ENCODE measurements at regions not wholly inside any gene's neighbourhood (a gene's known extent, or its start where the extent isn't known, plus 50 kb on each side); places are given as distances from the start of the nearest gene placed in this dataset.

DNA sequence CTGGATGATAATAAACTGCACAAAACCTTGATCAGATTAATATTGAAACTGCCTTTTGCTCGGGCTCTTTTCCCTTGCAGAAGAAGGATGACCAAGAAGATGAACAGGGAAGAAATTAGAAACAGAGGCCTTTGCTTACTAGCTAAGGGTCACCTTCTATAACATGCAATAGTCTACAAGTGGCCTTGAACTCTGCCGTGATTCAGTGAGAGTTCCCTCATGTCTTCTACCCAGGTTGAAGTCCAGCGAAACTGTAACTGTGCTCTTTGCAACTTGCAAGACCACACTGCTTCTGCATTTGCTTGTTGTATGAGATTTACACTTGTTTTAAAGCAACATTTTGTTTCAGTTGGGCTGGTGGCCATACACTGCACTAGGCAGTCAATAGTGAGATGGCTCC lies 108.4 kb downstream of the IGLL1 start (continued):
- TF ChIP-seq, protein P1, sequence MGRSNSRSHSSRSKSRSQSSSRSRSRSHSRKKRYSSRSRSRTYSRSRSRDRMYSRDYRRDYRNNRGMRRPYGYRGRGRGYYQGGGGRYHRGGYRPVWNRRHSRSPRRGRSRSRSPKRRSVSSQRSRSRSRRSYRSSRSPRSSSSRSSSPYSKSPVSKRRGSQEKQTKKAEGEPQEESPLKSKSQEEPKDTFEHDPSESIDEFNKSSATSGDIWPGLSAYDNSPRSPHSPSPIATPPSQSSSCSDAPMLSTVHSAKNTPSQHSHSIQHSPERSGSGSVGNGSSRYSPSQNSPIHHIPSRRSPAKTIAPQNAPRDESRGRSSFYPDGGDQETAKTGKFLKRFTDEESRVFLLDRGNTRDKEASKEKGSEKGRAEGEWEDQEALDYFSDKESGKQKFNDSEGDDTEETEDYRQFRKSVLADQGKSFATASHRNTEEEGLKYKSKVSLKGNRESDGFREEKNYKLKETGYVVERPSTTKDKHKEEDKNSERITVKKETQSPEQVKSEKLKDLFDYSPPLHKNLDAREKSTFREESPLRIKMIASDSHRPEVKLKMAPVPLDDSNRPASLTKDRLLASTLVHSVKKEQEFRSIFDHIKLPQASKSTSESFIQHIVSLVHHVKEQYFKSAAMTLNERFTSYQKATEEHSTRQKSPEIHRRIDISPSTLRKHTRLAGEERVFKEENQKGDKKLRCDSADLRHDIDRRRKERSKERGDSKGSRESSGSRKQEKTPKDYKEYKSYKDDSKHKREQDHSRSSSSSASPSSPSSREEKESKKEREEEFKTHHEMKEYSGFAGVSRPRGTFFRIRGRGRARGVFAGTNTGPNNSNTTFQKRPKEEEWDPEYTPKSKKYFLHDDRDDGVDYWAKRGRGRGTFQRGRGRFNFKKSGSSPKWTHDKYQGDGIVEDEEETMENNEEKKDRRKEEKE (IDR thresholded peaks at IDR 0.05), result no peak
- TF ChIP-seq SMARCC2 (IDR thresholded peaks at IDR 0.05) (no peak), ZNF850 (CRISPR knock-in tag; conservative IDR thresholded peaks at IDR 0.05) (no peak), GFI1 (CRISPR knock-in tag; IDR thresholded peaks at IDR 0.05; ENCODE audit: borderline replicate concordance) (peak; percentile 70; the same call in 1 of the 2 replicates), JUND (CRISPR knock-in tag; IDR thresholded peaks at IDR 0.05) (no peak), PAF1 (CRISPR knock-in tag; IDR thresholded peaks at IDR 0.05) (no peak), NR2F6 (IDR thresholded peaks at IDR 0.05) (no peak; the same call in 1 of the 2 replicates), NR2F6 (CRISPR knock-in tag; IDR thresholded peaks at IDR 0.05) (0 out of 2 replicates have a peak, but pooled peaks have one; percentile 11), ZNF367 (CRISPR knock-in tag; IDR thresholded peaks at IDR 0.05; ENCODE audit: borderline replicate concordance) (no peak), XBP1 (CRISPR knock-in tag; IDR thresholded peaks at IDR 0.05) (no peak), KDM6A (CRISPR knock-in tag; IDR thresholded peaks at IDR 0.05; ENCODE audit: low read depth) (no peak)
- TF ChIP-seq, protein P2, sequence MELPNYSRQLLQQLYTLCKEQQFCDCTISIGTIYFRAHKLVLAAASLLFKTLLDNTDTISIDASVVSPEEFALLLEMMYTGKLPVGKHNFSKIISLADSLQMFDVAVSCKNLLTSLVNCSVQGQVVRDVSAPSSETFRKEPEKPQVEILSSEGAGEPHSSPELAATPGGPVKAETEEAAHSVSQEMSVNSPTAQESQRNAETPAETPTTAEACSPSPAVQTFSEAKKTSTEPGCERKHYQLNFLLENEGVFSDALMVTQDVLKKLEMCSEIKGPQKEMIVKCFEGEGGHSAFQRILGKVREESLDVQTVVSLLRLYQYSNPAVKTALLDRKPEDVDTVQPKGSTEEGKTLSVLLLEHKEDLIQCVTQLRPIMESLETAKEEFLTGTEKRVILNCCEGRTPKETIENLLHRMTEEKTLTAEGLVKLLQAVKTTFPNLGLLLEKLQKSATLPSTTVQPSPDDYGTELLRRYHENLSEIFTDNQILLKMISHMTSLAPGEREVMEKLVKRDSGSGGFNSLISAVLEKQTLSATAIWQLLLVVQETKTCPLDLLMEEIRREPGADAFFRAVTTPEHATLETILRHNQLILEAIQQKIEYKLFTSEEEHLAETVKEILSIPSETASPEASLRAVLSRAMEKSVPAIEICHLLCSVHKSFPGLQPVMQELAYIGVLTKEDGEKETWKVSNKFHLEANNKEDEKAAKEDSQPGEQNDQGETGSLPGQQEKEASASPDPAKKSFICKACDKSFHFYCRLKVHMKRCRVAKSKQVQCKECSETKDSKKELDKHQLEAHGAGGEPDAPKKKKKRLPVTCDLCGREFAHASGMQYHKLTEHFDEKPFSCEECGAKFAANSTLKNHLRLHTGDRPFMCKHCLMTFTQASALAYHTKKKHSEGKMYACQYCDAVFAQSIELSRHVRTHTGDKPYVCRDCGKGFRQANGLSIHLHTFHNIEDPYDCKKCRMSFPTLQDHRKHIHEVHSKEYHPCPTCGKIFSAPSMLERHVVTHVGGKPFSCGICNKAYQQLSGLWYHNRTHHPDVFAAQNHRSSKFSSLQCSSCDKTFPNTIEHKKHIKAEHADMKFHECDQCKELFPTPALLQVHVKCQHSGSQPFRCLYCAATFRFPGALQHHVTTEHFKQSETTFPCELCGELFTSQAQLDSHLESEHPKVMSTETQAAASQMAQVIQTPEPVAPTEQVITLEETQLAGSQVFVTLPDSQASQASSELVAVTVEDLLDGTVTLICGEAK (IDR thresholded peaks at IDR 0.05), result no peak
- TF ChIP-seq, protein P2 (CRISPR knock-in tag; IDR thresholded peaks at IDR 0.05), result no peak
- TF ChIP-seq, protein P3, sequence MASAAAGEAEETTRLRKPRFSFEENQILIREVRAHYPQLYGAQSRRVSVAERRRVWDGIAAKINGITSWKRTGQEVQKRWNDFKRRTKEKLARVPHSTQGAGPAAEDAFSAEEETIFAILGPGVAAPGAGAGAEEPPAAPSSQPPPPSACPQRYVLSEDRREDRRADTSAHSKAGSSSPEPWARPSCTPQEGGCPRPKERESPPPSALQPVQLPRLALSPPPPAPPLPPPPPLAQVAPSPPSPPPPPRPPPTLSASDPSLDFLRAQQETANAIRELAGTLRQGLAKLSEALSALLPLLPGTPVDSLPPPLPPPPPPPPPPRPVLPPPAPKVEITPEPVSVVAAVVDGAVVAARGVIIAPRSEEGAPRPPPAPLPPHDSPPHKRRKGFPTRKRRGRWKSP (CRISPR knock-in tag; IDR thresholded peaks at IDR 0.05), result no peak
- TF ChIP-seq, protein P4, sequence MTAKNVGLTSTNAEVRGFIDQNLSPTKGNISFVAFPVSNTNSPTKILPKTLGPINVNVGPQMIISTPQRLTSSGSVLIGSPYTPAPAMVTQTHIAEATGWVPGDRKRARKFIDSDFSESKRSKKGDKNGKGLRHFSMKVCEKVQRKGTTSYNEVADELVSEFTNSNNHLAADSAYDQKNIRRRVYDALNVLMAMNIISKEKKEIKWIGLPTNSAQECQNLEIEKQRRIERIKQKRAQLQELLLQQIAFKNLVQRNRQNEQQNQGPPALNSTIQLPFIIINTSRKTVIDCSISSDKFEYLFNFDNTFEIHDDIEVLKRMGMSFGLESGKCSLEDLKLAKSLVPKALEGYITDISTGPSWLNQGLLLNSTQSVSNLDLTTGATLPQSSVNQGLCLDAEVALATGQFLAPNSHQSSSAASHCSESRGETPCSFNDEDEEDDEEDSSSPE (CRISPR knock-in tag; IDR thresholded peaks at IDR 0.05), result no peak
- TF ChIP-seq, protein P5, sequence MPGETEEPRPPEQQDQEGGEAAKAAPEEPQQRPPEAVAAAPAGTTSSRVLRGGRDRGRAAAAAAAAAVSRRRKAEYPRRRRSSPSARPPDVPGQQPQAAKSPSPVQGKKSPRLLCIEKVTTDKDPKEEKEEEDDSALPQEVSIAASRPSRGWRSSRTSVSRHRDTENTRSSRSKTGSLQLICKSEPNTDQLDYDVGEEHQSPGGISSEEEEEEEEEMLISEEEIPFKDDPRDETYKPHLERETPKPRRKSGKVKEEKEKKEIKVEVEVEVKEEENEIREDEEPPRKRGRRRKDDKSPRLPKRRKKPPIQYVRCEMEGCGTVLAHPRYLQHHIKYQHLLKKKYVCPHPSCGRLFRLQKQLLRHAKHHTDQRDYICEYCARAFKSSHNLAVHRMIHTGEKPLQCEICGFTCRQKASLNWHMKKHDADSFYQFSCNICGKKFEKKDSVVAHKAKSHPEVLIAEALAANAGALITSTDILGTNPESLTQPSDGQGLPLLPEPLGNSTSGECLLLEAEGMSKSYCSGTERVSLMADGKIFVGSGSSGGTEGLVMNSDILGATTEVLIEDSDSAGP (CRISPR knock-in tag; IDR thresholded peaks at IDR 0.05; ENCODE audit: borderline replicate concordance), result no peak
